ENCODE measurements at regions not wholly inside any gene's neighbourhood (a gene's known extent, or its start where the extent isn't known, plus 50 kb on each side); places are given as distances from the start of the nearest gene placed in this dataset.

DNA sequence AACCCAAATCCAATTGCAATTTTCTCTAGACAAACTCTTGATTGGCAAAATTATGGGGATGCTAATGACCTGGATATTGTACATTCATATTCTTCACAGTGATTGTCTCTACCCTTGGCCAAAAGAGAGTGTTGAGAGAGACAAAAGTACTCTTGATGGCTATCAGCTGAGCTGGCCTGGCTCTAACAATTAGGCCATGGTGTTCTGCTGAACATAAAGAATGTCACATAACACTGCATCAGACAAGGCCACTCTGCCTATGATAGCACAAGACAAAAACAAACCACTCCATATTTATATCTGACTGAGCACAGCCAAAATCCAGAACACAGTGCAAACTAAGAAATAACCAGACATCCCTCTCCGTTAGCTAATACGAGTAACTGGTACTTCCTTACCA, 101.7 kb downstream of the ADAMTS1 start:
- no peaks in the 10 kb centered on the region for H3K4me1 Mint-ChIP-seq
- H3K27ac Mint-ChIP-seq: no peak overlapping the region
- H3K36me3 Mint-ChIP-seq: no peaks in the 10 kb centered on the region
- DNase-seq (ENCODE audit: low spot score) (no peak), ATAC-seq (no peak)
- H3K4me3 Mint-ChIP-seq: no peak overlapping the region
- ChIA-PET POLR2A (no interaction called here), CTCF (interaction anchor here (1.0 kb wide), 1 partner anchor 10 kb away, joined by 3 read pairs; no protein-coding TSS in a partner anchor)
- no peaks in the 10 kb centered on the region for H3K9me3 Mint-ChIP-seq
- TF ChIP-seq NFE2L1 (CRISPR knock-in tag; IDR thresholded peaks at IDR 0.05) (no peak), SP1 (CRISPR knock-in tag; conservative IDR thresholded peaks at IDR 0.05) (no peak), NR1H2 (CRISPR knock-in tag; IDR thresholded peaks at IDR 0.05) (no peak), CREM (CRISPR knock-in tag; IDR thresholded peaks at IDR 0.05) (no peak), SMAD4 (CRISPR knock-in tag; IDR thresholded peaks at IDR 0.05) (no peak), ESRRA (CRISPR knock-in tag; IDR thresholded peaks at IDR 0.05; ENCODE audit: borderline replicate concordance) (no peak), ETV6 (CRISPR knock-in tag; IDR thresholded peaks at IDR 0.05) (no peak), ZNF423 (CRISPR knock-in tag; IDR thresholded peaks at IDR 0.05) (no peak), MAX (CRISPR knock-in tag; IDR thresholded peaks at IDR 0.05) (no peak), STAT6 (CRISPR knock-in tag; conservative IDR thresholded peaks at IDR 0.05; ENCODE audit: low read depth) (no peak), TCF7 (CRISPR knock-in tag; IDR thresholded peaks at IDR 0.05; ENCODE audit: low read depth) (no peak), PRRX2 (CRISPR knock-in tag; IDR thresholded peaks at IDR 0.05) (no peak)
- TF ChIP-seq, protein P1, sequence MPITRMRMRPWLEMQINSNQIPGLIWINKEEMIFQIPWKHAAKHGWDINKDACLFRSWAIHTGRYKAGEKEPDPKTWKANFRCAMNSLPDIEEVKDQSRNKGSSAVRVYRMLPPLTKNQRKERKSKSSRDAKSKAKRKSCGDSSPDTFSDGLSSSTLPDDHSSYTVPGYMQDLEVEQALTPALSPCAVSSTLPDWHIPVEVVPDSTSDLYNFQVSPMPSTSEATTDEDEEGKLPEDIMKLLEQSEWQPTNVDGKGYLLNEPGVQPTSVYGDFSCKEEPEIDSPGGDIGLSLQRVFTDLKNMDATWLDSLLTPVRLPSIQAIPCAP (CRISPR knock-in tag; IDR thresholded peaks at IDR 0.05): no peak
- TF ChIP-seq, protein P2, sequence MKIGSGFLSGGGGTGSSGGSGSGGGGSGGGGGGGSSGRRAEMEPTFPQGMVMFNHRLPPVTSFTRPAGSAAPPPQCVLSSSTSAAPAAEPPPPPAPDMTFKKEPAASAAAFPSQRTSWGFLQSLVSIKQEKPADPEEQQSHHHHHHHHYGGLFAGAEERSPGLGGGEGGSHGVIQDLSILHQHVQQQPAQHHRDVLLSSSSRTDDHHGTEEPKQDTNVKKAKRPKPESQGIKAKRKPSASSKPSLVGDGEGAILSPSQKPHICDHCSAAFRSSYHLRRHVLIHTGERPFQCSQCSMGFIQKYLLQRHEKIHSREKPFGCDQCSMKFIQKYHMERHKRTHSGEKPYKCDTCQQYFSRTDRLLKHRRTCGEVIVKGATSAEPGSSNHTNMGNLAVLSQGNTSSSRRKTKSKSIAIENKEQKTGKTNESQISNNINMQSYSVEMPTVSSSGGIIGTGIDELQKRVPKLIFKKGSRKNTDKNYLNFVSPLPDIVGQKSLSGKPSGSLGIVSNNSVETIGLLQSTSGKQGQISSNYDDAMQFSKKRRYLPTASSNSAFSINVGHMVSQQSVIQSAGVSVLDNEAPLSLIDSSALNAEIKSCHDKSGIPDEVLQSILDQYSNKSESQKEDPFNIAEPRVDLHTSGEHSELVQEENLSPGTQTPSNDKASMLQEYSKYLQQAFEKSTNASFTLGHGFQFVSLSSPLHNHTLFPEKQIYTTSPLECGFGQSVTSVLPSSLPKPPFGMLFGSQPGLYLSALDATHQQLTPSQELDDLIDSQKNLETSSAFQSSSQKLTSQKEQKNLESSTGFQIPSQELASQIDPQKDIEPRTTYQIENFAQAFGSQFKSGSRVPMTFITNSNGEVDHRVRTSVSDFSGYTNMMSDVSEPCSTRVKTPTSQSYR (CRISPR knock-in tag; IDR thresholded peaks at IDR 0.05): no peak
- TF ChIP-seq, protein P3, sequence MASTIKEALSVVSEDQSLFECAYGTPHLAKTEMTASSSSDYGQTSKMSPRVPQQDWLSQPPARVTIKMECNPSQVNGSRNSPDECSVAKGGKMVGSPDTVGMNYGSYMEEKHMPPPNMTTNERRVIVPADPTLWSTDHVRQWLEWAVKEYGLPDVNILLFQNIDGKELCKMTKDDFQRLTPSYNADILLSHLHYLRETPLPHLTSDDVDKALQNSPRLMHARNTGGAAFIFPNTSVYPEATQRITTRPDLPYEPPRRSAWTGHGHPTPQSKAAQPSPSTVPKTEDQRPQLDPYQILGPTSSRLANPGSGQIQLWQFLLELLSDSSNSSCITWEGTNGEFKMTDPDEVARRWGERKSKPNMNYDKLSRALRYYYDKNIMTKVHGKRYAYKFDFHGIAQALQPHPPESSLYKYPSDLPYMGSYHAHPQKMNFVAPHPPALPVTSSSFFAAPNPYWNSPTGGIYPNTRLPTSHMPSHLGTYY (CRISPR knock-in tag; IDR thresholded peaks at IDR 0.05): no peak
- TF ChIP-seq, protein P4, sequence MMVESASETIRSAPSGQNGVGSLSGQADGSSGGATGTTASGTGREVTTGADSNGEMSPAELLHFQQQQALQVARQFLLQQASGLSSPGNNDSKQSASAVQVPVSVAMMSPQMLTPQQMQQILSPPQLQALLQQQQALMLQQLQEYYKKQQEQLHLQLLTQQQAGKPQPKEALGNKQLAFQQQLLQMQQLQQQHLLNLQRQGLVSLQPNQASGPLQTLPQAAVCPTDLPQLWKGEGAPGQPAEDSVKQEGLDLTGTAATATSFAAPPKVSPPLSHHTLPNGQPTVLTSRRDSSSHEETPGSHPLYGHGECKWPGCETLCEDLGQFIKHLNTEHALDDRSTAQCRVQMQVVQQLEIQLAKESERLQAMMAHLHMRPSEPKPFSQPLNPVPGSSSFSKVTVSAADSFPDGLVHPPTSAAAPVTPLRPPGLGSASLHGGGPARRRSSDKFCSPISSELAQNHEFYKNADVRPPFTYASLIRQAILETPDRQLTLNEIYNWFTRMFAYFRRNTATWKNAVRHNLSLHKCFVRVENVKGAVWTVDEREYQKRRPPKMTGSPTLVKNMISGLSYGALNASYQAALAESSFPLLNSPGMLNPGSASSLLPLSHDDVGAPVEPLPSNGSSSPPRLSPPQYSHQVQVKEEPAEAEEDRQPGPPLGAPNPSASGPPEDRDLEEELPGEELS (CRISPR knock-in tag; IDR thresholded peaks at IDR 0.05): no peak
- TF ChIP-seq, protein P5, sequence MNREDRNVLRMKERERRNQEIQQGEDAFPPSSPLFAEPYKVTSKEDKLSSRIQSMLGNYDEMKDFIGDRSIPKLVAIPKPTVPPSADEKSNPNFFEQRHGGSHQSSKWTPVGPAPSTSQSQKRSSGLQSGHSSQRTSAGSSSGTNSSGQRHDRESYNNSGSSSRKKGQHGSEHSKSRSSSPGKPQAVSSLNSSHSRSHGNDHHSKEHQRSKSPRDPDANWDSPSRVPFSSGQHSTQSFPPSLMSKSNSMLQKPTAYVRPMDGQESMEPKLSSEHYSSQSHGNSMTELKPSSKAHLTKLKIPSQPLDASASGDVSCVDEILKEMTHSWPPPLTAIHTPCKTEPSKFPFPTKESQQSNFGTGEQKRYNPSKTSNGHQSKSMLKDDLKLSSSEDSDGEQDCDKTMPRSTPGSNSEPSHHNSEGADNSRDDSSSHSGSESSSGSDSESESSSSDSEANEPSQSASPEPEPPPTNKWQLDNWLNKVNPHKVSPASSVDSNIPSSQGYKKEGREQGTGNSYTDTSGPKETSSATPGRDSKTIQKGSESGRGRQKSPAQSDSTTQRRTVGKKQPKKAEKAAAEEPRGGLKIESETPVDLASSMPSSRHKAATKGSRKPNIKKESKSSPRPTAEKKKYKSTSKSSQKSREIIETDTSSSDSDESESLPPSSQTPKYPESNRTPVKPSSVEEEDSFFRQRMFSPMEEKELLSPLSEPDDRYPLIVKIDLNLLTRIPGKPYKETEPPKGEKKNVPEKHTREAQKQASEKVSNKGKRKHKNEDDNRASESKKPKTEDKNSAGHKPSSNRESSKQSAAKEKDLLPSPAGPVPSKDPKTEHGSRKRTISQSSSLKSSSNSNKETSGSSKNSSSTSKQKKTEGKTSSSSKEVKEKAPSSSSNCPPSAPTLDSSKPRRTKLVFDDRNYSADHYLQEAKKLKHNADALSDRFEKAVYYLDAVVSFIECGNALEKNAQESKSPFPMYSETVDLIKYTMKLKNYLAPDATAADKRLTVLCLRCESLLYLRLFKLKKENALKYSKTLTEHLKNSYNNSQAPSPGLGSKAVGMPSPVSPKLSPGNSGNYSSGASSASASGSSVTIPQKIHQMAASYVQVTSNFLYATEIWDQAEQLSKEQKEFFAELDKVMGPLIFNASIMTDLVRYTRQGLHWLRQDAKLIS (CRISPR knock-in tag; IDR thresholded peaks at IDR 0.05; ENCODE audit: borderline replicate concordance): no peak
- TF ChIP-seq, protein P6, sequence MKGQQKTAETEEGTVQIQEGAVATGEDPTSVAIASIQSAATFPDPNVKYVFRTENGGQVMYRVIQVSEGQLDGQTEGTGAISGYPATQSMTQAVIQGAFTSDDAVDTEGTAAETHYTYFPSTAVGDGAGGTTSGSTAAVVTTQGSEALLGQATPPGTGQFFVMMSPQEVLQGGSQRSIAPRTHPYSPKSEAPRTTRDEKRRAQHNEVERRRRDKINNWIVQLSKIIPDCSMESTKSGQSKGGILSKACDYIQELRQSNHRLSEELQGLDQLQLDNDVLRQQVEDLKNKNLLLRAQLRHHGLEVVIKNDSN (CRISPR knock-in tag; IDR thresholded peaks at IDR 0.05): no peak
- H3K27me3 Mint-ChIP-seq (ENCODE audit: low read depth): no peaks in the 10 kb centered on the region
